Fibroblast of skin of abdomen (primary cell): ENCODE measurements at regions not wholly inside any gene's neighbourhood (a gene's known extent, or its start where the extent isn't known, plus 50 kb on each side); places are given as distances from the start of the nearest gene placed in this dataset.
A peak's percentile ranks its signal among the peaks of the same experiment; 100 is the strongest.

Experiments used
- DNase-seq: peaks from one replicate; pipeline ENCODE4 v3.0.0-alpha.2; 2013

DNA sequence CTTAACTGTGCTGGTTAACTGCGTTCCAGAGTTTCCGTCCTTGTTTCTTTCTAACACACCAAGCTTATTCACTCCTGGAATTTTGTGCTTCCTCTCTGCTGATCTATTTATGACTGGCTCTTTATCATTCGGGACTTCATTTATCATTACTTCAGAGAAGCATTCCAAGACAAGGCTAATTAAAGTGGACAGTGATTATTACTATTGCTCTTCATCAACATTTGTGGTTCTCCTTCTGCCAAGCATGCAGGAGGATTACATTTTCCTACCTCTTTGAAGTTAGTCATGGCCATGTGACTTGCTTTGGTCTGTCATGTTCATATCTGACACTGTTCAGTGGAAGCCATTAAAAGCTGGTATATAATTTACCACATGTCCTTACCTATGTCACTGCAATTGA lies 172.4 kb upstream of the AGR3 start:
- peak; percentile 24 for DNase-seq

GRCh38 chr7:17054836-17055235 lies 173.1 kb upstream of the AGR3 start:
- DNase-seq = no peak

DNA sequence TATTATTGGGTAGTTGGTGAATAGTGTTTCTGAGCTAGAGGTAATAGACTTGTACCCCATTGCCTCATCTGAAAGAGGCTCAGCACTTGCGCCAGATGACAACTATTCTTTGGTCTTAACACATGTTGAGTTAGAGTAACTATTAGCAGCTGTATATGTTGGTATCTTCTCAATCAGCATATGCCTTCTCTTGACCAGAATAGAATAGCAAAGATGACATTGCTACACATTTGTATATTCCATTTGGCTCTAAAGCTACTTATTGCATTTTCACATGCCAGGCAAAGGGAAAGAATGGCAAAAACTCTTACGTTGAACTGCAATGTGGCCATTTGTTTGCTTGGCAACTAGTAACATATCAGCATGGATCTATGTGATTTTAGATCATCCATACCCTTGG lies 173.8 kb upstream of the AGR3 start:
- no peak for DNase-seq

DNA sequence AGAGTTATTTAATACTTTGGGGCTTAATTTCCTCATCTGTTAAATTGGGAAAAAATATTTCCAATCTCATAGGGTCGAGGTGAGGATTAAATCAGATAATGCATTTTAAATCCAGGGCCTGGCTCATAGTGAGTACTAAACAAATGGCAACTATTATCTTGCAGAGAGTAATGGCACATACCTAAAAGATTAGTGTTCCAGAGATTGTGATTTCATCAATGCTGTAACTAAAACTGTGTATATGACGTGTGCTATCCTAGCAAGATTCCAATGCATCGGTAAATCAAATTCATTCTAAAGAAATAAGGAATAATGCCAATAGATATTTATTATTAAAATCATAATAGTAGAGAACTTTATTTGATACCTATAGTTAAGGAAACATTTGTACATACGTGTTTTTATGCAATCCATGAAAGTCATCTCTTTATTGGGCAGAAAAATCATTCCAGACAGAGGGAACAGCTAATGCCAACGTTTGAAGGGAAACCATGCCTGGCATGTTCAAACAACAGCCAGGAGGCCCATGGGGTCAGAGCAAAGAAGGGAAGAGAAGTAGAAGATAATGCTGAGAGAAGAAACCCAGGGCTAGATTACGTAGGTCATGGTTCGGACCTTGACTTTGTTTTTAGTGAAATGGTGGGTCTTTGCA lies 174.8 kb upstream of the AGR3 start:
- no peak for DNase-seq

- no peak for DNase-seq
Measured at GRCh38 chr7:17057143-17057509, 175.3 kb upstream of the AGR3 start.

- peak; percentile 32 for DNase-seq
Measured at GRCh38 chr7:17058568-17058967, 176.8 kb upstream of the AGR3 start.

GRCh38 chr7:17060051-17060450 lies 178.3 kb upstream of the AGR3 start:
- no peak for DNase-seq

DNA sequence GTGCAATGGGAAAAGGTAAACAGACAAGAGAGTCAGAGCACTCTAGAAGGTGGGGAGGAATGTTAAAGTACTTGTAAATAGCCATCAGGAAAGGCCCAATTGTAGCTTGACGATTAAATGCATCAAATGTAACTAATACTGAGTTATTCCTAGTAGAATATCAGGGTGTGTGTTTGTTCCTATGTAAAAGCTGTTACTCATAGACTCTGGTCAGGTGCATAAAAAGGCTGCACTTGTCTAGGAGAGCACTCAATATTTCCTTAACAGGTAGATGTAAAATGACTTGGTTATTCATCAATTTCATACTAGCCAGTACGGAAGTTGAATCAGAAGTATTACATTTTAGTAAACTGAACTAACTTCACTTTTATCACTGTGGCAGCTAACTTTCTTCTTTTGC lies 179.7 kb upstream of the AGR3 start:
- DNase-seq = no peak

DNA sequence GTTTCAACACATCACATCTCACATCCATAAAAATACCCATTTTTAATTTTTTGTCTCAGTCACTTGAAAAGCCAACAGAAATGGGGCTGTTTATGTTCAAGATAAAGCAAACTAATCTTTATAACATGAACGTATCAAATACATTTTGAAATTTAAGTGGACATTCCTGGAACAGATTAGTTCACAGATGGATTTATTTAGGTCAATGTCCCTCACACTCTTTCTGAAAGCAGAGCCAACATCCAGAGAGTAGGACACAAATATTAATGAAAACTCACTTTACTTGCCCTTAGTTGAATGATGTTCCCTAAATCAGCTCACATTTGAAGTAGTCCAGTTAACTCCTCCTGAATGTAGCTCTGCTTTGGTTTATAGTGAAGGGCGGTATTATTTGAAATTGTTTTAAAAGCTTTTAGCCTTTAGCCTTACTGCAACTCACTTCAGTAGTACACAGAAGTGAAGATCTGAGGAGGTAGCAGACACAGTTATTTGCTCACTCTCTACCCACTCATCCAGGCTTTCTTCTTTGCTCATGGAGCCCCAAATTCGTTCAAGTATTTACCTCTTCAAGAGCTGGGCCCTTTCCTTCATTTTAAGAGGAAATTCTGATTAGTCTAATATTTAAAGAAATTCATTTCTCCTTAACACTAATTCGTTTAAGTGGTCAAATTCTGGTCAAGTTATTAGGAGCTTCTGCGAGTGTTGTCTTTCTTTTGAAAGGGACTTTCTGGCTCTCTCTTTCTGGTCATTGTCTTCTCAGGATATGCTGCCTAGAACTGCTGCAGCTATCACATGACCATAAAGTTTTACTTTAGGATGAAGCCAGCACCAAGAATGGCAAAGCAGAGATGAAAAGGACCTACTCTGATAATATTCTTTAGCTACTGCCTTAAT lies 180.6 kb upstream of the AGR3 start:
- DNase-seq = no peak

GRCh38 chr7:17063045-17063383 lies 181.2 kb upstream of the AGR3 start:
- no peak for DNase-seq

- no peak for DNase-seq
Measured at GRCh38 chr7:17067691-17068090, 185.9 kb upstream of the AGR3 start.

DNA sequence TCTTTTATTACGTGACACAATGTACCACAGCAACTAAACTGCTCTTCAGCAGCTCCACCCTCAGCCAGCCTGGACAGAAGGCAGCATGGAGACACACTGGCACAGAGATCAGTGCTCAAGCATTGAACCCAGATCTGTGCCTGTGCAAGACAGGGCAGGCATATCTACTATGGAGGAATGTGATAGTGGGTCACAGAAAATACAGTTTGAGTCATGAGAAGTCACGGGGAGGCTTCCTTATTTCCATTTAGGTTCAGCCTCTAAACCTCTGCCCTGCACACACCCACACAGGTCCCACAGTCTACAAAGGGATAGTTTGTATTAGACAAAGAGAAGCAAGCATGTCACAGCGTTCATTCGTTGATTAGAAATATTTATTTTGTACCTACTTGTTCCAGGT lies 187.4 kb upstream of the AGR3 start:
- no peak for DNase-seq

DNA sequence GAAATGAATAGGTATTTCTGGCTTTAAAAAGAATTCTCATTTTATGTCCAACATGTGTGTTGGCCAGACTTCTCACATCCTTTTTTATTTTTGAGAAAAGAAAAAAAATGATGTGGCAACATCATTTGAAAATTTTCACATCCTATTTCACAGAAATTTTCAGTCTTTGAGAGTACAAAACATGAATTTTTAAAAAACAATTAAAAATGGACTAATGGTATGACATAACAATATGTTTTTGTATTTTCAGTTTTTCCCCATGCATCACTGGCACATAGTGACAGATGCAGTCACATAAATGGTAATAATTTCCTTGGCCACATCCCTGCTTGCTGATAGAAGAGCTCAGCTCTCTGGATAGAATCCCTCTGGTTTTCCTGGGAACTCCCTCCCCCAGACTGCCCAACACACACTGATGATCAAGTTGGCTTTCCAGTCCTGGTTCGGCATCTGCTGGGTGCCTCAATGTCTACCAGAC lies 188.5 kb upstream of the AGR3 start:
- DNase-seq = no peak

DNA sequence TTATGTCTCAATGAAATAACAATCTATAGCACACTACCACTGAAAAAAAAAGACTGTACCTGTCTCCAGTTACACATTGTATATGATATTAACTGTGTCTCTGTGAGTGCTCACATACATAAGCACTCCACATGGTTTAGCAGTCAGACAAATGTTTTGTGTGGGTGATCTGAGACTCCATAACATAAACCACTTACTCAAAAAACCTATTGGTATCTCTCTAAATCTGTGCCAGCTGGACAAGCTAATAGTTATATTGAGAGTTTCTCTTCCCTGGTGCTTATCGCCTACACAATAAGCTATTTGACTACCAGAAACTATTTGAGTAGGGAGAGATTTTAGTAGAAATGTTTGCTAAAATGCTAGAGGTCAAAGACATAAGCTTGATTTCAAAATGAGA lies 190.1 kb upstream of the AGR3 start:
- DNase-seq = no peak

GRCh38 chr7:17075601-17076255 lies 193.9 kb upstream of the AGR3 start:
- DNase-seq = no peak

DNA sequence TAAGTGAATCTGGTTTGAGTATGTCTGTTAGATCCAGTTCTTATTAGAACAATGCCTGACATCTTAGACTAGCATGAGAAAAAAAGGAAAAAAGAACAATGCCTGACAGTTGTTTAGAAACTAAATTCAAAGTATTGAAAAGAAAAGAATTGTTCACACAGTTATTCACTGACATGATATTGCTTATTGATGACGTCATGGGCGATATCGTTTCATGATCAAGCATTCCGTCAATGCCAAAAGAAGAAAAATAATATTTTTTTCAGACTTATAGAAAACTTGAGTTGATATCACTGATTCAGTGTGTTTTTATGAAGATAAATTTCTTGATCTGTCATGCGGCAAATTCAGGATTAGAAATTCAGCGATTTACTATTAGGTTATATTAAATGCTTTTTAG lies 196.5 kb upstream of the AGR3 start:
- no peak for DNase-seq

- DNase-seq = no peak
Measured at GRCh38 chr7:17083392-17084165, 201.8 kb upstream of the AGR3 start.

DNA sequence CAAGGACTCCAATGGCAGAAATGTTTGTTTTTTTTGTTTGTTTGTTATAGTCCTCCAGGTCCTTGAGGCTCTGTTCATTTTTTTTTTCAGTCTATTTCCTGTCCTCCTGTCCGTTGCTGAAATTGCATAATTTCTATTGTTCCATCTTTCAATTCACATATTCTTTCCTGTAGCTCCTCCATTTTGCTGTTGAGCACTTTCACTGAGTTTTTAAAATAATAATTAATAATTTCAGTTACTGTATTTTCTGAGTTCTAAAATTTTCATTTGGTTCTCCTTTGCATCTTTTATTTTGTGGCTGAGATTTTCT lies 202.3 kb upstream of the AGR3 start:
- DNase-seq = no peak

DNA sequence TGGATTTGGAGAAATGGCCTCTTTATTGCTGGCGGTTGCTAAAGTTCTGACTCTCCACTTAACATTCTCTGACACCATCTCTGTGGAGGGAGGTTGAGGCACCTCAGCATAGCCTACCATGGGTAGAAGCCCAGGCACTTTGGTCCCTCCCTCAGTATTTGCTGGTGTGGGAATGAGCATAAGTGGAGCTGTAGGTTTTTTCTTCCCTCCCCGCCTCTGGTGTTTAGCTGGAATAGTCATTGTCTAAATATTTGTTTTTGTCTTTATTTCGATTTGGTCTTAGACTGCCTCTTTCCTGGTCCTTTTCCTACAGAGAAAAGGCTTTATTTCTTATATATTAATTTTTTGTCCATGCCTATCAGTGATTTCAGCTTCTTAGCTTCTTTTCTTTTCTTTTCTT lies 203.4 kb upstream of the AGR3 start:
- no peak for DNase-seq

DNA sequence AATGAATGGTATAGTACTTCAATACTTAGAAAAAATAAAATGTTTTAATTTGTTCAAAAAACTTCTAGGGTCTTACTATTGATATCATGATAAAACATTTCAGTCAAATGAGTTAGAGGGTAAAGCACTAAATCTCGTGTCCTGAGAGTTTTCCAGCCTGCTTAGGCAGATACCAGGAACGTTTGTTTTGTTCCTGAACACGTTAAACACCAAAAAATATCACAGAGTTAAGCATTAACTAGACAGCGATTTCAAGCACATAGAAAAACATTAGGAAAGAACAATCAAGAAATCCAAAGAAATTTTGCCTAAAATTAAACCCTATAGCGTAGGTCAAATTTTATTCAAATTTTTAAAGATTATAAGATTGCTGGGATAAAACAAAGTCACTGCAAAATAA lies 204.6 kb upstream of the AGR3 start:
- no peak for DNase-seq

DNA sequence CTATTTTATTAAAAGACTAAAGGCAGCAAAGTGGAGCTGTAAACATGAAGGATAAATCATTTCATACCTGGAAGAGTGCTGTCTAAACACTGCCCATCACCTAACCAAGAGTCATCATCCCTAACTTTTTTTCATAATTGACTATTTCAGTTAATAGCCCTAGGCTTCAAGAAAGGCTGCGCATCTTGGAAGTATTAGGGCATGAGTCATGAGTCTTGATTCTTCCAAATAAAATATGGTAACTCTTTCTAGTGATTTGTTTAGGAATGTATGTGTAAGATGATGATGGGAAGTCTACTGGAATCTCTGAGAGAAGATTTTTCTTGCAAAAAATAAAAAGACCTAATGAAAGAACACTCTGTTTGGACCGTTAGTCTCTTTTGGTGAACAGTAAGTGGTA lies 207.7 kb upstream of the AHR start:
- peak; percentile 68 for DNase-seq

GRCh38 chr7:17093461-17093860 lies 205.0 kb upstream of the AHR start:
- no peak for DNase-seq

GRCh38 chr7:17094963-17095574 lies 203.4 kb upstream of the AHR start:
- DNase-seq = peak; percentile 28
